SU-DHL-6 (cell line): ENCODE measurements at regions not wholly inside any gene's neighbourhood (a gene's known extent, or its start where the extent isn't known, plus 50 kb on each side); places are given as distances from the start of the nearest gene placed in this dataset.

ENCODE experiments used
- H2AFZ ChIP-seq: fragments of 200-600 bp; sonication (generic); 2 replicates; pipeline ENCODE4 v1.6.1; 2014; ENCODE audit warnings: low read depth, mild to moderate bottlenecking, moderate library complexity, mixed read lengths, antibody characterized with exemption, low read length; ENCODE audit not compliant: severe bottlenecking
- H3F3A ChIP-seq: fragments of 200-600 bp; shearing (Covaris generic); 2 replicates; pipeline ENCODE4 v1.6.0; 2016; ENCODE audit warnings: antibody characterized with exemption, mild to moderate bottlenecking; ENCODE audit not compliant: insufficient read depth
- H3K27ac ChIP-seq: fragments of 200-600 bp; sonication (generic); 2 replicates; pipeline ENCODE4 v1.5.1; 2016; ENCODE audit warnings: low read depth, mild to moderate bottlenecking, low read length, moderate library complexity, mixed read lengths
- H3K27me3 ChIP-seq: fragments of 200-600 bp; sonication (generic), shearing (Covaris generic); 2 replicates; pipeline ENCODE4 v1.6.0; 2014; ENCODE audit warnings: mild to moderate bottlenecking, low read length
- H3K36me3 ChIP-seq: fragments of 200-600 bp; sonication (generic); 2 replicates; pipeline ENCODE4 v1.6.1; 2014; ENCODE audit warnings: mild to moderate bottlenecking, low read length, mixed read lengths
- H3K4me2 ChIP-seq: fragments of 300-600, 200-600 bp; shearing (Covaris generic), sonication (generic); 2 replicates; pipeline ENCODE4 v1.6.0; 2014; ENCODE audit warnings: low read length, low read depth, mild to moderate bottlenecking; ENCODE audit not compliant: poor library complexity, severe bottlenecking
- H3K4me3 ChIP-seq: fragments of 200-600 bp; sonication (generic); 2 replicates; pipeline ENCODE4 v1.5.1; 2014; ENCODE audit warnings: antibody characterized with exemption, low read length, mild to moderate bottlenecking, mixed read lengths; ENCODE audit not compliant: insufficient read depth, poor library complexity, severe bottlenecking
- H3K79me2 ChIP-seq: fragments of 200-600 bp; sonication (generic); 2 replicates; pipeline ENCODE4 v1.6.1; 2014; ENCODE audit warnings: mild to moderate bottlenecking, low read length, moderate library complexity; ENCODE audit not compliant: insufficient read depth
- H3K9ac ChIP-seq: fragments of 200-600 bp; sonication (generic); 2 replicates; pipeline ENCODE4 v1.7.0; 2014; ENCODE audit warnings: mild to moderate bottlenecking, low read length
- H3K9me2 ChIP-seq: fragments of 200-600 bp; sonication (generic); replicated peaks from 2 replicates; pipeline ENCODE4 v1.6.1; 2014; ENCODE audit warnings: low read length; ENCODE audit not compliant: insufficient read depth
- H3K9me3 ChIP-seq: fragments of 200-600 bp; sonication (generic); 2 replicates; pipeline ENCODE4 v1.6.1; 2014; ENCODE audit warnings: low read length, mixed read lengths; ENCODE audit not compliant: insufficient read depth
- H4K20me1 ChIP-seq: fragments of 200-600 bp; sonication (generic); 2 replicates; pipeline ENCODE4 v1.6.1; 2014; ENCODE audit warnings: low read depth, mild to moderate bottlenecking, antibody characterized with exemption, low read length, moderate library complexity, mixed read lengths
- EZH2phosphoT487 ChIP-seq: fragments of 200-600 bp; sonication (generic), shearing (Covaris generic); conservative IDR thresholded peaks from 2 replicates; pipeline ENCODE4 v1.6.1; 2018; ENCODE audit warnings: mild to moderate bottlenecking, antibody characterized with exemption, low read length, moderate library complexity, mixed read lengths
- TF ChIP-seq, protein P1 (sequence below): fragments of 200-600 bp; sonication (generic); IDR thresholded peaks from one replicate; pipeline ENCODE4 v1.5.1; 2017; ENCODE audit warnings: antibody characterized with exemption, mild to moderate bottlenecking, low read length, moderate library complexity; ENCODE audit not compliant: insufficient read depth, poor library complexity, severe bottlenecking

DNA sequence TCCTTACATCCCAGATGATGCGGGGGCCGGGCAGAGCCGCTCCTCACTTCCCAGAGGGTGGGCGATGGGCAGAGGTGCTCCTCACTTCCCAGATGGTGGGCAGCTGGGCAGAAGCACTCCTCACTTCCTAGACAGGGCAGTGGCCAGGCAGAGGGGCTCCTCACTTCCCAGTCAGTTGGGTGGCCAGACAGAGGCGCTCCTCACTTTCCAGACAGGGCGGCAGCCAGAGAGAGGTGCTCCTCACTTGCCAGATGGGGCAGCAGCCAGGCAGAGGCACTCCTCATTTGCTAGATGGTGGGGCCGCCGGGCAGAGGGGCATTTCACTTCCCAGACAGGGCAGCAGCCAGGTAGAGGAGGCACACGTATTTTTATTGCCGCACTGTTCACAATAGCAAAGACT lies 622.0 kb upstream of the KCNMB2 start:
- Histone ChIP-seq H2AFZ (no peak overlapping the region), H4K20me1 (no peaks in the 10 kb centered on the region)

DNA sequence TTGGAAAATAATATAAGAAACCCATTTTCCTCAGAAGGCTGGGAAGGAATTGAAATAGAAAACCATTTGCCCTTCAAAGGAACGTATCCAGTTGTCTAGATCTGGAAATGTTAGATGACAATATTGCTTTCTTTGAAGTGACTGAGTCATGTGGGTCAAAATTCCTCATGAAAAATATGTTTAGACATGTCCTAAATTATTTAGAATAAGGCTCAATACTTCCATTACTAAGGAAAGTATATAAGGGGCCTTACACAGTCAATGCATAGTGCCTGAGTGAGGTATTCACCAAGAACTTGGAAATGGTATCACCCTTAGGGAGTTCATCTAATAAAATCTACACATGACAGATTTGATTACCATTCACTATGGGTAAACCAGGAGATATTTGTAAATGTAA lies 619.8 kb upstream of the KCNMB2 start:
- Histone ChIP-seq H3K9ac (no peak overlapping the region), H3K4me2 (no peak overlapping the region), H3K9me2 (no peaks in the 10 kb centered on the region), H3F3A (no peaks in the 10 kb centered on the region), H3K27me3 (no peaks in the 10 kb centered on the region), H3K27ac (no peak overlapping the region), H3K79me2 (no peaks in the 10 kb centered on the region), H3K9me3 (no peaks in the 10 kb centered on the region), H2AFZ (no peak overlapping the region), H4K20me1 (no peaks in the 10 kb centered on the region), H3K36me3 (no peaks in the 10 kb centered on the region), H3K4me3 (no peak overlapping the region)
- TF ChIP-seq, protein P1, sequence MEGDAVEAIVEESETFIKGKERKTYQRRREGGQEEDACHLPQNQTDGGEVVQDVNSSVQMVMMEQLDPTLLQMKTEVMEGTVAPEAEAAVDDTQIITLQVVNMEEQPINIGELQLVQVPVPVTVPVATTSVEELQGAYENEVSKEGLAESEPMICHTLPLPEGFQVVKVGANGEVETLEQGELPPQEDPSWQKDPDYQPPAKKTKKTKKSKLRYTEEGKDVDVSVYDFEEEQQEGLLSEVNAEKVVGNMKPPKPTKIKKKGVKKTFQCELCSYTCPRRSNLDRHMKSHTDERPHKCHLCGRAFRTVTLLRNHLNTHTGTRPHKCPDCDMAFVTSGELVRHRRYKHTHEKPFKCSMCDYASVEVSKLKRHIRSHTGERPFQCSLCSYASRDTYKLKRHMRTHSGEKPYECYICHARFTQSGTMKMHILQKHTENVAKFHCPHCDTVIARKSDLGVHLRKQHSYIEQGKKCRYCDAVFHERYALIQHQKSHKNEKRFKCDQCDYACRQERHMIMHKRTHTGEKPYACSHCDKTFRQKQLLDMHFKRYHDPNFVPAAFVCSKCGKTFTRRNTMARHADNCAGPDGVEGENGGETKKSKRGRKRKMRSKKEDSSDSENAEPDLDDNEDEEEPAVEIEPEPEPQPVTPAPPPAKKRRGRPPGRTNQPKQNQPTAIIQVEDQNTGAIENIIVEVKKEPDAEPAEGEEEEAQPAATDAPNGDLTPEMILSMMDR, result no peak
- no peak for TF ChIP-seq EZH2phosphoT487

More for the DNA sequence above, 622.0 kb upstream of the KCNMB2 start:
- Histone ChIP-seq H3F3A (no peaks in the 10 kb centered on the region), H3K4me3 (no peak overlapping the region), H3K79me2 (no peaks in the 10 kb centered on the region), H3K36me3 (no peaks in the 10 kb centered on the region), H3K9me3 (no peaks in the 10 kb centered on the region), H3K9me2 (no peaks in the 10 kb centered on the region), H3K4me2 (no peak overlapping the region), H3K27ac (no peak overlapping the region), H3K9ac (no peak overlapping the region), H3K27me3 (no peaks in the 10 kb centered on the region)
- TF ChIP-seq EZH2phosphoT487, result no peak
- TF ChIP-seq, protein P1, result no peak

DNA sequence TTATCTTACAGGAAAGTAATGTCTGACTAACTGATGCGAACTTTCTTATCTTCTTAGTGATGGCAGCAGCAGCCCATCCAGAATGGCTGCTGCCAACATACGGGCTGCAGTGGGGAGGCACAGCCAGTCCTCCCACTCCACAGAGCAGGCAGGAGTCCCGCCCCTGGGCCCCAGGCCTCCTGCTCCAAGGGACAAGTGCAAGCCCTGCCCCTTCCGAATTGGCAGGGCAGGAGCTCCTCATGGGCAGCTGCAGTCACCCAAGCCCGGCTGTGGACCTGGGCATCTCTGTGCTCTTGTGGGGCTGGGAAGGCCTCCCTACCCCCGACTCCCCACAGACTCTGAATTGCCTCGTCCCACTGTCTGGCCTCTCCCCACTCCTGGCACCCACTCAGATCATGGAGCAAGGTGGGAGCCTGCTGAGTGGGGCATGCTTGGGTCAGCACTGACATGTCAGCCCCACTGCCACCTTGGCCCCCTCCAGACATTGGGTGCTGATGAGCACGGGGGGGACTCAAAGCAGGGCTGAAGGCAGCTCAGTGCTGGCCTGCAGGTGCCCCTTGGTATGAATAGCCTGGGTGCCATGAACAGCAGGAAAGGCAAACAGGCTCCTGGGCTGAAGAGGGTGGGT lies 618.9 kb upstream of the KCNMB2 start:
- no peaks in the 10 kb centered on the region for H3K9me3 ChIP-seq
- no peak overlapping the region for H3K4me3 ChIP-seq
- TF ChIP-seq, protein P1, result no peak
- no peak for TF ChIP-seq EZH2phosphoT487

More for the DNA sequence above, 618.9 kb upstream of the KCNMB2 start:
- Histone ChIP-seq H3K9ac (no peak overlapping the region), H3K4me2 (no peak overlapping the region), H3K79me2 (no peaks in the 10 kb centered on the region), H2AFZ (no peak overlapping the region), H3K27ac (no peak overlapping the region), H3K27me3 (no peaks in the 10 kb centered on the region), H3F3A (no peaks in the 10 kb centered on the region), H3K9me2 (no peaks in the 10 kb centered on the region), H3K36me3 (no peaks in the 10 kb centered on the region), H4K20me1 (no peaks in the 10 kb centered on the region)
